HepG2 (cell line): ENCODE measurements at regions not wholly inside any gene's neighbourhood (a gene's known extent, or its start where the extent isn't known, plus 50 kb on each side); places are given as distances from the start of the nearest gene placed in this dataset.

ENCODE experiments used
- PAF1 ChIP-seq: IDR thresholded peaks from 2 replicates; pipeline ENCODE4 v1.6.1; 2016; ENCODE audit warnings: missing genetic modification reagents, missing compliant biosample characterization
- SMARCC2 ChIP-seq: fragments of 450-650 bp; IDR thresholded peaks from 2 replicates; pipeline ENCODE4 v1.6.1; 2017; ENCODE audit warnings: antibody characterized with exemption, mild to moderate bottlenecking
- TARDBP ChIP-seq: sonication (generic); formaldehyde crosslinking; IDR thresholded peaks from 2 replicates; pipeline ENCODE4 v1.8.0; 2022; ENCODE audit warnings: mild to moderate bottlenecking, missing genetic modification reagents
- ZNF235 ChIP-seq: sonication (generic); formaldehyde crosslinking; IDR thresholded peaks from 2 replicates; pipeline ENCODE4 v1.8.1; 2023; ENCODE audit warnings: mild to moderate bottlenecking, missing genetic modification reagents, borderline replicate concordance

DNA sequence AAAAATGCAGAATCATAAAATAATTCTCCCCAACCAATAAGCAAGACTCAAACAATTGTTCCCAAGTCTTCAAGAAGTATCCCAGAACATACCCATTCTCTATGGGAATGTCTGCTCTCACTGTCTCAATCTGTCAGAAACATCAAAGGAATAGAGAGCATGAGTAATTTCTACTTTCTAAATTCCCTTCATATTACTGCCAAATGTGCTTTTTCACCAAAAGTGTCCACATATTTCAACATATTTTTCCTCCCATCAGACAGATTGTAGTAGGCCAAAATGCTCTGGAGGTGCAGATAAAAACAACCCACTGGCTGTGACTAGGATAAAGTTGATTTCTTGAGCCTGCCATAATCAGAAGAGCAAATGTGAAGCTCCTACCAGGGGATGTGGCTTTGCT is 692.0 kb upstream of the FAM241A start:
- TF ChIP-seq SMARCC2 (no peak), ZNF235 (CRISPR knock-in tag) (no peak), TARDBP (no peak), PAF1 (CRISPR knock-in tag) (no peak)
